HCT116 (cell line): ENCODE measurements at regions not wholly inside any gene's neighbourhood (a gene's known extent, or its start where the extent isn't known, plus 50 kb on each side); places are given as distances from the start of the nearest gene placed in this dataset.

Source experiments
- ATAC-seq: fragments of 200-7000 bp; cut with Tn5 transposase; 2 replicates; pipeline ENCODE4 v1.9.1; 2020; ENCODE audit warnings: mild to moderate bottlenecking, moderate library complexity
- BruUV-seq: library from RNA; stranded (reverse); fragments of 400-500 nt; replicated peaks from 2 replicates; lab custom pipeline; 2021; lab: Mats Ljungman, UMichigan
- CTCF ChIA-PET: fragments of 300-600 bp; sonication (Branson Sonifier 250); formaldehyde crosslinking; loops from one replicate; lab custom pipeline; 2021; ENCODE audit warnings: antibody characterized with exemption; lab: Charles Lee
- POLR2A ChIA-PET: fragments of 300-600, 350-600 bp; sonication (Branson Sonifier 250); formaldehyde crosslinking; loops from one replicate; lab custom pipeline; 2021; ENCODE audit warnings: antibody characterized with exemption; lab: Charles Lee
- RAD21 ChIA-PET, 2 experiments: fragments of 300-600 bp; sonication (Branson Sonifier 250); formaldehyde crosslinking; loops; one replicate each; lab custom pipeline; 2023; ENCODE audit warnings: low total read pairs in 2 of 2; ENCODE audit not compliant: uncharacterized antibody in 2 of 2, unreplicated experiment in 2 of 2, low non-redundant PET in 1 of 2; lab: Charles Lee
- DNase-seq: peaks from one replicate; pipeline ENCODE4 v3.0.0-alpha.2; 2010; ENCODE audit warnings: low read depth, low spot score
- H2AFZ ChIP-seq: fragments of 200-600 bp; shearing (Covaris generic), sonication (generic); 2 replicates; pipeline ENCODE4 v1.6.1; 2017; ENCODE audit warnings: low read depth, mixed run types, mixed read lengths, antibody characterized with exemption, low read length; ENCODE audit not compliant: poor library complexity, severe bottlenecking
- H3K27ac ChIP-seq: 2 replicates; pipeline ENCODE4 v1.5.1; 2012; ENCODE audit warnings: low read depth, low read length
- H3K27me3 ChIP-seq: fragments of 200-600 bp; sonication (generic); 2 replicates; pipeline ENCODE4 v1.6.1; 2016; ENCODE audit warnings: mixed run types, low read length, mixed read lengths; ENCODE audit not compliant: insufficient read depth
- H3K36me3 ChIP-seq, 2 experiments: fragments of 200-500 bp in 1 of 2; fragments of 200-600 bp in 1 of 2; sonication (Bioruptor generic) in 1 of 2; sonication (generic) in 1 of 2; 2 replicates each; pipeline versions ENCODE4 v1.5.1 to v1.6.1; 2014 to 2016; ENCODE audit warnings: low read length in 2 of 2, inconsistent platforms in 1 of 2, mixed read lengths in 1 of 2, mixed run types in 1 of 2; ENCODE audit not compliant: insufficient read depth in 2 of 2, control insufficient read depth in 1 of 2
- H3K4me1 ChIP-seq, 2 experiments: fragments of 200-600 bp in 1 of 2; sonication (generic) in 1 of 2; 2 replicates each; pipeline versions ENCODE4 v1.5.1 to v1.6.1; 2012 to 2017; ENCODE audit warnings: low read length in 2 of 2, inconsistent platforms in 1 of 2, mild to moderate bottlenecking in 1 of 2, mixed read lengths in 1 of 2, mixed run types in 1 of 2, moderate library complexity in 1 of 2; ENCODE audit not compliant: insufficient read depth in 2 of 2, control insufficient read depth in 1 of 2
- H3K4me2 ChIP-seq: fragments of 200-600 bp; sonication (generic); 2 replicates; pipeline ENCODE4 v1.6.1; 2017; ENCODE audit warnings: mixed run types, low read length, mixed read lengths
- H3K4me3 ChIP-seq, 2 experiments: fragments of 200-600 bp in 1 of 2; sonication (generic) in 1 of 2; replicated peaks in 1 of 2; 2 replicates each; pipeline ENCODE4 v1.5.1; 2011 to 2016; ENCODE audit warnings: low read length in 2 of 2, control low read depth in 1 of 2, low read depth in 1 of 2, mild to moderate bottlenecking in 1 of 2, mixed read lengths in 1 of 2, mixed run types in 1 of 2
- H3K79me2 ChIP-seq: fragments of 200-600 bp; sonication (generic); 2 replicates; pipeline ENCODE4 v1.6.1; 2017; ENCODE audit warnings: mild to moderate bottlenecking, mixed run types, low read length, moderate library complexity, mixed read lengths; ENCODE audit not compliant: insufficient read depth
- H3K9ac ChIP-seq: fragments of 200-600 bp; sonication (generic); 2 replicates; pipeline ENCODE4 v1.6.1; 2016; ENCODE audit warnings: low read length, mixed read lengths
- H3K9me2 ChIP-seq: fragments of 200-600 bp; sonication (generic), shearing (Covaris generic); 2 replicates; pipeline ENCODE4 v1.6.1; 2017; ENCODE audit warnings: mixed run types, mild to moderate bottlenecking, moderate library complexity; ENCODE audit not compliant: insufficient read depth
- H3K9me3 ChIP-seq, 2 experiments: fragments of 200-500 bp in 1 of 2; fragments of 200-600 bp in 1 of 2; sonication (Bioruptor generic) in 1 of 2; sonication (generic) in 1 of 2; 2 replicates each; pipeline ENCODE4 v1.6.1; 2014 to 2017; ENCODE audit warnings: low read length in 2 of 2, mixed read lengths in 2 of 2, inconsistent platforms in 1 of 2, low read depth in 1 of 2, mild to moderate bottlenecking in 1 of 2, mixed run types in 1 of 2, moderate library complexity in 1 of 2; ENCODE audit not compliant: control insufficient read depth in 1 of 2, insufficient read depth in 1 of 2
- H4K20me1 ChIP-seq: fragments of 200-600 bp; sonication (generic), shearing (Covaris generic); 2 replicates; pipeline ENCODE4 v1.6.1; 2017; ENCODE audit warnings: mixed run types, mild to moderate bottlenecking, moderate library complexity; ENCODE audit not compliant: insufficient read depth
- ATF3 ChIP-seq: IDR thresholded peaks from 2 replicates; pipeline ENCODE4 v1.6.1; 2012
- CBX3 ChIP-seq: IDR thresholded peaks from 2 replicates; pipeline ENCODE4 v1.6.1; 2012; ENCODE audit warnings: low read depth
- CEBPB ChIP-seq: IDR thresholded peaks from 2 replicates; pipeline ENCODE4 v1.6.1; 2012; ENCODE audit warnings: low read depth
- CTCF ChIP-seq, 3 experiments: fragments of 200-600 bp in 1 of 3; sonication (generic) in 1 of 3; IDR thresholded peaks in 2 of 3; conservative IDR thresholded peaks in 1 of 3; 2 replicates each; pipeline ENCODE4 v1.5.1; 2012 to 2017; ENCODE audit warnings: low read depth in 2 of 3, low read length in 2 of 3, antibody characterized with exemption in 1 of 3, borderline replicate concordance in 1 of 3, control low read depth in 1 of 3, mild to moderate bottlenecking in 1 of 3, mixed read lengths in 1 of 3, mixed run types in 1 of 3, moderate library complexity in 1 of 3; ENCODE audit not compliant: insufficient read depth in 1 of 3
- EGR1 ChIP-seq: IDR thresholded peaks from 2 replicates; pipeline ENCODE4 v1.6.1; 2012; ENCODE audit warnings: low read depth
- ELF1 ChIP-seq: IDR thresholded peaks from 2 replicates; pipeline ENCODE4 v1.6.1; 2012; ENCODE audit warnings: low read depth, borderline replicate concordance
- EZH2 ChIP-seq: fragments of 200-600 bp; sonication (generic); IDR thresholded peaks from 2 replicates; pipeline ENCODE4 v1.6.1; 2017; ENCODE audit warnings: antibody characterized with exemption, mixed run types
- FOSL1 ChIP-seq: IDR thresholded peaks from 2 replicates; pipeline ENCODE4 v1.6.1; 2012; ENCODE audit warnings: low read depth
- JUND ChIP-seq: IDR thresholded peaks from 2 replicates; pipeline ENCODE4 v1.6.1; 2012
- MAX ChIP-seq: IDR thresholded peaks from 2 replicates; pipeline ENCODE4 v1.6.1; 2012
- POLR2A ChIP-seq: IDR thresholded peaks from 2 replicates; pipeline ENCODE4 v1.7.0; 2011; ENCODE audit warnings: borderline replicate concordance; ENCODE audit not compliant: insufficient read depth, insufficient read length; ENCODE audit errors: extremely low read depth
- REST ChIP-seq: IDR thresholded peaks from 2 replicates; pipeline ENCODE4 v1.6.1; 2012; ENCODE audit warnings: low read depth
- SIN3A ChIP-seq: IDR thresholded peaks from 2 replicates; pipeline ENCODE4 v1.6.1; 2012; ENCODE audit warnings: low read depth
- SP1 ChIP-seq: IDR thresholded peaks from 2 replicates; pipeline ENCODE4 v1.6.1; 2012; ENCODE audit warnings: low read depth
- SRF ChIP-seq: IDR thresholded peaks from 2 replicates; pipeline ENCODE4 v1.6.1; 2012; ENCODE audit warnings: low read depth
- ZFX ChIP-seq: fragments of 450-650 bp; IDR thresholded peaks from 2 replicates; pipeline ENCODE4 v1.6.1; 2017
- intact Hi-C: fragments of 100-400 bp; cut with micrococcal nuclease; formaldehyde crosslinking; loops from 2 replicates; pipeline ENCODE4 v1.10.0; 2022

GRCh38 chr3:117035745-117036144 is 326.2 kb downstream of the TUSC7 start:
- intact Hi-C loops = no loop called here
- Histone ChIP-seq H3K4me1 (no peaks in the 10 kb centered on the region), H3K9me2 (no peaks in the 10 kb centered on the region), H2AFZ (no peak overlapping the region), H3K36me3 (no peaks in the 10 kb centered on the region), H3K79me2 (no peaks in the 10 kb centered on the region), H3K9me3 (no peaks in the 10 kb centered on the region), H3K4me3 (no peak overlapping the region), H3K27me3 (no peaks in the 10 kb centered on the region), H3K27ac (no peak overlapping the region), H3K9ac (no peak overlapping the region), H4K20me1 (no peaks in the 10 kb centered on the region; the same call in 1 of the 2 replicates), H3K4me2 (no peak overlapping the region)
- ATAC-seq (no peak), DNase-seq (no peak)
- ChIA-PET CTCF (no interaction called here), POLR2A (no interaction called here), RAD21 (no interaction called here)
- no TSS peak for BruUV-seq
- no peak for TF ChIP-seq POLR2A
- TF ChIP-seq CBX3 = no peak

GRCh38 chr3:117036259-117036799 is 326.8 kb downstream of the TUSC7 start:
- no peak overlapping the region for H2AFZ ChIP-seq
- no peak for TF ChIP-seq ATF3
- TF ChIP-seq ELF1 = no peak
- no peak for TF ChIP-seq POLR2A
- no peak for TF ChIP-seq EZH2
- no peak for TF ChIP-seq SIN3A
- TF ChIP-seq SRF = no peak
- no peak for TF ChIP-seq EGR1
- no peak for TF ChIP-seq FOSL1
- no peak for TF ChIP-seq ZFX
- no peak for TF ChIP-seq MAX
- no peak for TF ChIP-seq JUND
- no peak for TF ChIP-seq CEBPB
- no peak for TF ChIP-seq CBX3
- no peak for TF ChIP-seq CTCF (IDR thresholded peaks at IDR 0.05 in 2 of 3, conservative IDR thresholded peaks at IDR 0.05 in 1 of 3; ENCODE audit: borderline replicate concordance in 1 of 3, insufficient read depth in 1 of 3, low read depth in 2 of 3, low read length in 2 of 3)
- TF ChIP-seq REST = no peak
- TF ChIP-seq SP1 = no peak
- TF ChIP-seq, all 23 proteins: peak for 0
- no peaks in the 10 kb centered on the region for H3K4me1 ChIP-seq

More at GRCh38 chr3:117036259-117036799, 326.8 kb downstream of the TUSC7 start:
- CTCF ChIA-PET = no interaction called here
- no peaks in the 10 kb centered on the region for H3K9me2 ChIP-seq
- no TSS peak for BruUV-seq
- ATAC-seq (no peak), DNase-seq (no peak)
- no peaks in the 10 kb centered on the region for H3K36me3 ChIP-seq
- RAD21 ChIA-PET = no interaction called here
- intact Hi-C loops = no loop called here
- H4K20me1 ChIP-seq = no peaks in the 10 kb centered on the region; the same call in 1 of the 2 replicates
- POLR2A ChIA-PET = no interaction called here
- no peak overlapping the region for H3K27ac ChIP-seq
- no peak overlapping the region for H3K4me2 ChIP-seq
- H3K79me2 ChIP-seq = no peaks in the 10 kb centered on the region
- H3K27me3 ChIP-seq = no peaks in the 10 kb centered on the region
- no peaks in the 10 kb centered on the region for H3K9me3 ChIP-seq
- H3K9ac ChIP-seq = no peak overlapping the region
- H3K4me3 ChIP-seq = no peak overlapping the region
